HUDEP-2 (cell line): ENCODE measurements at regions not wholly inside any gene's neighbourhood (a gene's known extent, or its start where the extent isn't known, plus 50 kb on each side); places are given as distances from the start of the nearest gene placed in this dataset.
"Not testable (repeated sequence)": the region's sequence is repeated elsewhere in the genome, so short reads cannot be mapped to it uniquely, and the experiment has no call there.

ENCODE experiments used
- DNase-seq, 76 experiments: peaks; one replicate each; lab custom pipeline; 2025; ENCODE audit not compliant: unreplicated experiment in 76 of 76; lab: John Stamatoyannopoulos, UW

DNA sequence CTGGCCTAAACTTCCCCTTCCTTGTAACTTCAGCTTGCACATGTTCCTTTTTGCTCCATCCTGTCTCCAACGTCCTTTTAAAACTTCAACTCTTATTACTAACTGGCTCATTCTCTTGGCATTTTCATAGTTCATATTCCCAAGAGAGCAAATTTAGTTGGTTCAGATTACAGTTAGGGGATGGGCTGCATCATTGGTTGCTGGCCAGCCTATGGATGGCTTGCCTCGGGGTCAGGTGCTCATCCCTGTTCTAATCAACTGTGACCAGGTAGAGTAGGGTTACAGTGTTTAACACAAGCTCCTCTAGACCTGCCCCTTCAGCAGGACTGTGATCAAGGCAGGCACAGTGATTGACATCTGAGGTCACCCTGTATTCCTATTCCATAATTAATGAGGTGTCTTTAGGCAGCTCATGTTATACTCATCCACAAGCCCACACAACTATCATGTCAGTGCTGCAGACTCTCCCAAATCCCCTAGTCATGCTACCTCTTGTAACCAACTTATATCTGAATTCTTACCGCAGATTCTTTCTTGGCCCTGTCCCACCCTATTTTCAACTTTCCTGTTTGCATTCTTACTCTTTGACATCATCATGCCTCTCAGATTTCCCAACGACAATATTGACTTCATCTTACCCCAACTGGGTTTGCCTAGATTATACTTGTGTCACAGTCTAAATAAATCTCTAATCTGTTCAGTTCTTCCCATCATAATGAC lies 293.3 kb downstream of the MTX2 start:
- no peak for DNase-seq

DNA sequence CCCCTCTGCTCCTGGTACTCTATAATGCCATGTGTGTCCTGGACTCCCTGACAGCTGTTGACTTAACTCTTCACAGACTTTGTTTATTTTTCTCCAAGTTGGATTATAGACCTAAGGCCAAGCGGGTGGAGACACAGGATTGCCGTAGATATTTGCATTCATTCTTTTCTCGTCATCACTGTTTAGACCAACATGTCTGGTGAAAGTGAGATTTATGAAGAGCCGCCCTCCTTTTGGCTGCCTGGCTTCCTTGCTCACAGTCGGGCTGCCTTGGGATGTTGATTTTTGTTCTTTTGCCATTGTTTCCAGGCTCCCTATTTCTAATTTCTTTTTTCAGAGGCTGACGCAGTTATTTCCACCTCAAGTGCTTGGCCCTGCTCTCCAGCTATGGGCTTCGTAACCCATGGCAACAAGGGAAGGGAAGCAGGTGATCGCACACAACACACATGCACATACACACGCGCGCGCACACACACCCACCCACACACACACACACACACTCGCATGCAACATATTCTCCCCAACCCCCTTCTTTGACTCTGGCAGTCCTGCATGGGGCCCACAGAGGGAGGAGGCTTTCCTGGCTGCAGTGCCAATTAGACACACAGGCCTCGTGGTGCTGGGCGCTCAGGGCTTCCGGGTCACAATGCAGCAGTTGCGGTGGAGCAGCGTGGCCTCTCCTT lies 296.5 kb downstream of the MTX2 start:
- DNase-seq = no peak

DNA sequence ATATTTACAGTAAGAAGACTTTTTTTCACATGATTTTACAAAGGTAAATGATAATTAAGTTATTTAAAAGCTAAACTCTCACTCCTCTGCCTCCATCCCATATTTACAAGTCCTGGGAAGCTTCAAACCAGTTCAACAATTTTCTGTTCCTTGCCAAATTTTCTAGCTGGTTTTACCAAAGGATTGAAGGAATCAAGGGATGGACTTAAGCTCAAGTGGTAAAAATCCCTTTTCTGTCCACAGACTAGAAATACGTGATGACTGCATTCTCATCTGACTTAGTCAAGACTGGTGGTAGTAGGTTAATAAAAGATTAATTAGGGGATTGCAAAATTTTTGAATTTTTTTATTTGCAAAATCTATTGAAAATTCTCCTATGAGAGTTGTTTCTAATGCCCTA lies 297.3 kb downstream of the MTX2 start:
- DNase-seq = no peak

DNA sequence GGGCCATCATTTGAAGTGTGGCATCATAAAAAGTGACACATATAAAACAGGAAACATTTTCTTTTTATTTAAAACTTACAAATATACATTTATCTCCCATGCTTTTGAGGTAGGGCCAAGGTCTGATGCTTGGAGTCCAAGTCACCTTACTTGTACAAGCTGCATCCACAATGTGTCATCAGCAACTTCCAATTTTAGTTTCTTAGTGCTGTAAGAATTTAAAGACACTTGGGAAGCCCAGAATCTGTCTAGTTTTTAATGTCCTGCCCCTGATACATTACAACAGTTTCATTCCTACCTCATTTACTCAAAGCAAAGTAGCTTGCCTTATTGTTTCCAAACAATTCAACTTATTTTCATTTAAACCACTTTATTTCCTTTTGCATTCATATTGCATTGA lies 297.7 kb downstream of the MTX2 start:
- no peak for DNase-seq

DNA sequence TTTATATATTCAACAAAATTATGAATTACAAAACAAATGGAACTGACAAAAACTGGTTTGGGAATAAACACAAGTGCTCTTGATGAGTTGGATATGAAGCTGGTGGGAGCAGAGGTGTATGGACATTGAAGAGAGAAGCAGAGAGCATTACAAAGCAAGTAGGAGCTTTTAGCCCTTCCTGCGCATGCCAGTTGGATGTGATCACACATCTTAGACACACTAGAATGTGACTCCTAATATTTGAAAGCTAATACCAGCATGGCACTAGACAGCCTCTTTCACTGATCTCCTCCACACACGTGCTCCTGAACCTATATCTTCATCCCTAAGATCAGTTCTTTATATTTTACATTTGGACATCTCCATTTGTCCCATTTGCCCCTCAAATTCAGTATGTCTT lies 298.1 kb downstream of the MTX2 start:
- no peak for DNase-seq

DNA sequence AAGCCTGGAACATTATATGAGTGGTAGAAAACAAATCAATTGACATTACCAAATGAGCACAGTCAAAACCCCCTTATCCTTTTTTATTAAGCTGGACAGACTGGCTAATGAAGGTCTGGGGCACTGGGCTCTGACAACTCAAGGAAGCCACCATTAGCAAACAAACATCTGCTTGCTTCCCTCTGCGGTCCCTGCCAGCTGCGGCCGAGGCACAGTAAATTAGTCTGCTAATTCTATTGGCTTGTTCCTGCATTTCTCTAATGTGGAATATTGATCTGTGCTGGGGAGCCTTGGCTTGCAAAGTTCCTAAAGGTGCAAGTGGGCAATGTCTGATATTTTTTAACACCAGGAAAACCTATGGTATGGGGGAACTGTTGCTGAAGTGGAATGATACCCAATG lies 300.3 kb downstream of the MTX2 start:
- no peak for DNase-seq

DNA sequence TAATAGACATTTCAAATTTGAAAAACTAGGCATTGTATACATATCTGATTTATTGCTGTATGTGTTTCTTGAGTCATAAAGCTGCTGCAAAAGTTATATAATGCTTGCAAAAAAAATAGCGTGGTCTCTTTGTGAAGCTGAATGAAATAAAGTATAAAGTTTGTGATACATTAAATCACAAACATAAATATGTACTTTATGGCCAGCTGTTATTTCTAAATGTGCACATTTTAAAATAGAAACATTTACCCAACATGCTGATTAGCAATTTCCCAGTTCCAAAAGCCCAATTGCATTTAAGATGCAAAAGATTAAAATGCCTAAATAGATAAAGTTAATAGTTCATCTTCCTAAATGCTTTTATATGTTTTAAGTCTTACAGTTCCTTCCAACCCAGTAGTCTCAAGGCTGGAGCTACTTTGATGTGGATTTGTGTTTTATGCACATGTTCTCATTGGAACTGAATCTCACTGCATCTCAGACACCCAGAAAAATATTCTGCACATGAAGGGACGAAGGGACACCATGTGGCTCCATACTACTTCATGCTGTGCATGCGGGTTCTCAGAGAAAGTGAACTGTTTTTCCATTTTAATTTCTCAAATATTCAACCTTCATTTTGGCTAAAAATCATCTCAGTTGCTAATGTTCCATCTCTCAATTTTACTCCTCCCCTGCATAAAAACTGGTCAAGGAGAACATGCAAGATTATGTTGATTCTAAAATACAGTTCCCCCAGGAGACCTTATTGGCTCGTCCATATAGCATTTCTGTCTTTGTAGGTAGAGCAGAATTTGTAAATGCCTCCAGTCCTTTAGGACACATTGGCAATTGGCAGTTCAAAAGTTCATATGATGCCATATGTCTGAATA lies 304.6 kb downstream of the MTX2 start:
- no peak for DNase-seq

DNA sequence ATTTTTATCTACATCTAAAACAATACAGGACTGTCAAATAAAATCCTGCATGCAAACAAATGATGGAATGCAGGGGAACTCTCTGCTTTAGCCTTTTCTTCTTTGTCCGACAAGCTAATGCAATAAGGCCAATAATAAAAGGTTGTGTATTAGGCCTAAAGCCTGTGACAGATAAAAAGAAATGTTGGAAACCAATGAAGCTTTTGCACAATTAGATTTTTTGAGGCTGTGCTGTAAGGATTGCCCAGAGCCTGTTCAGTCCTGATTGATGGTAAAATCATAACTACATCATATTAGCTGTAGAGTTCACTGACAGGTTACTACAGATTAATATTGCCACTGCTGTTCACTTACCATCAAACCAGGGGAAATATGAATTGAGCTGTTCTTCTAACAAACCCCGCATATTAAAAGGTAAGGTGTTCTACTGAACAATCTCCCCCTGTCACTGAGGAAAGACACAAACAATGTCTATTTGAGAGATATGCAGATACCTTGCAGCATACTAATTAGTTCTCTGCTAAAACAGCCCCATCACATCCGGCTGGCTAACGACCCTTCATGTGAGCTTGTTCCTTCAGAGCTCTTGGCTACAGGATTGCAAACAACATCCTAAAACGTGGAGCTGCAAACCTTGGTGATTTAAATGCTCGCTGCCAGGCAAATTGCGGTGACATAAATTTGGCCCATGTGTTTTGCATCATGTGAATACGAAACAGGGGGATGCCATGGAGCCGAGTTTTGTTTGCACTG lies 305.4 kb downstream of the MTX2 start:
- no peak for DNase-seq

DNA sequence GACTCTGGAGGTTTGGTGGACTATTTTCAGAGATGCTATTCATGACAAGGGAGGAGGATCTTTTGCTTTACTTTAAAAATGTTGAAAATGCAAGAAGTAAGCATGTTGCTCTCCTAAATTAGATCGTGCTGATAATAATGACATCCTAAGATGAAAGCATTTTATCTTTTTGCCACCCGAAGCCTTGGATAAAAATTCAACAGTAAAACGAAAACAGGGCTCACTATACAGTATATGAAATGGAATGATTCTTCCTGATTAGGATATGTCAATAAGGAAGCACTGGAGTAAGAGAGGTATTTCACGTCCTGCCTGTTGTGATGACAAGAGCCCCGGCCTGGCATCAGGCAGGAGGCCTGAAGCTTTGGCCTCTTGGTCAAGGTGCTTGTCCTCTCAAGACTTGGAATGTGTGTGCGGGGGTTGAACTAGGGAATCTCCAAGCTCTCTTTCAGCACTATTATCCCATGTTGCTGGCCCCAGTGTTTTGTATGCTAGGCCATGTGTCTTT lies 306.0 kb downstream of the MTX2 start:
- no peak for DNase-seq

DNA sequence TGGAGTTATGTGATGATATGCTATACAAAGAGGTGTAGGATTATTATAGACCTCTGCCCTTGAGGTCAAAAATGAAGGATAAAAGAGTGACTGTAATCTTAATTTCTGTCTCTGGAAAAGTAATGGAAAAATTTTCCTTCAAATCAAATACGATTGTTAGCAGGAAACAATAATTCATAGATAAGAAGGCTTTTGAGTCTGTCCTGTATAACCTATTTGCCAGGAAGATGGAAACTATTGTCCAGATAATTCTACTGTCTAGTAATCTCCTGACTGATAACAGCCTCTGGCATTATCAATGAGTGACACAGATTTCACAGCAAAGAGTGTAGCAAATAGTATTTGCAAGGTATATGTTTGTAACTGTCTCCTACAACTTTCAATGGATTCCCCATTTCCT lies 307.8 kb downstream of the MTX2 start:
- DNase-seq = no peak

DNA sequence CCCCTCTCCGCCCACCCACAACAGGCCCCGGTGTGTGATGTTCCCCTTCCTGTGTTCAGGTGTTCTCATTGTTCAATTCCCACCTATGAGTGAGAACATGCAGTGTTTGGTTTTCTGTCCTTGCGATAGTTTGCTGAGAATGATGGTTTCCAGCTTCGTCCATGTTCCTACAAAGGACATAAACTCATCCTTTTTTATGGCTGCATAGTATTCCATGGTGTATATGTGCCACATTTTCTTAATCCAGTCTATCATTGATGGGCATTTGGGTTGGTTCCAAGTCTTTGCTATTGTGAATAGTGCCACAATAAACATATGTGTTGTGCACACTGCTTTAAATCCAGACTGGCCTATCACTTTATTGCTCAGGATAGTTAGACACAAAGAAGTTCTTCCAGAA lies 309.1 kb downstream of the MTX2 start:
- DNase-seq = not testable (repeated sequence)

DNA sequence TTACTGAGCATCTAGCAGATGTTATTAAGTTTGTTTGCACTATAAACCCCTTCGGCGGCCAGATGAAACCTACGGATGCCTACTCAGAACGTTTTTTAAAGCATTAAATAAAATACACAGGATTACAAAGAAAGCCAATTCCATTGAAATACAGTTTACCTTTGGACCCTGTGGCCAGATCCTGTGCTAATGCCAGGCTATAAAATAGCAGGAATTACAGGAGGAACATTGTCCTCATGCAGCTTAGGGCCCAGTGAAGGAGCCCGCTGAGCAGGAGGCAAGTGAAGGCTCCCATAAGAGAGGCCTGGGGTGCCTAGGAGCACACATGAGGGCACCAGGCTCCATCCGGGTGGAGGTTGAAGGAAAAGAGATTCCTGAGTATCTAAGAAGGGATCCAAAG lies 310.4 kb downstream of the MTX2 start:
- DNase-seq = no peak

DNA sequence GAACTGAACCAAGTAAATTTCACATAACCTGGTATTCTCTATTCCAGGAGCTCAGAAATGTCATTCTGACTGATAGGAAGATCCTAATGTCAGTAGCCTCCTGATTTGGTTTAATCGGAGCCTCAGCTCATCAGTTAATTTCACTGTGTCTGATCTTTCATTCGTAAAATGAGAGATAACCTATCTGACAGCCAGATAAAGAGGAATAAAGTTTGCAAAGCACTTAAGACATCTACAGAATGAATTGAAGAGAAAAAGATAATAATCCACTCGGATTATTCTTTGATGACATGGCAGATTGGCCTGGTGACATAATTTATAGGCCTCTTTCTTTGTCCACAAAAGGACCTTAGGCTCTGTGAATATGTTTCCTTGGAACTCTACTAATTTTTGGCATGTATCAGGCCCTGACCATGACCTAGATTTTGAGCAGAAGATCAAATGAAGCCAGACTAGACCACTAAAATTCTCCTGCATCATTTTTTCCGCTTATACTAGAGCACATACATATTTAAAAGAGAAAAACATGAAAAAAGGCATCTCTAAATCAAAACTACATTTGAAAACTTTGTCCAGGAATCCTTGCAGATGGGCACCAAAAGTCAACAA lies 312.4 kb downstream of the MTX2 start:
- DNase-seq = no peak

DNA sequence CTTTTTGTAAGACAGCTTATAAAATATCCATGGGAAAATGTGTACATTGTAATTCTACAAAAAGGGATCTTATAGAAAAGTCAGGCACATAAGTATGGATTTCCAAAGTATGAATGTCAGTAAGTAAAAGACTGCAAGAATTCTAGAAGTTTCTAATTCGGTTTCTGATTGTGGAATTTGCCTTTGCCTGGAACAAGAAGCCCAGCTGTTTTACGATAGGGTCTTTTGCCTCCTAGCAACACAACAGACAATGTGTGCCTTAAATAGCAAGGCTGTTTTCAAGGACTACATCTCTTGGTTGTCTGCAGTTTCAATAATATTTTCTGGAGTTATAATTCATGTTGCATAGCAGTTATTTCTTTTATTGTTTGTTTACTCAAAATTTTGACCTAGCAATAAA lies 312.9 kb downstream of the MTX2 start:
- no peak for DNase-seq

DNA sequence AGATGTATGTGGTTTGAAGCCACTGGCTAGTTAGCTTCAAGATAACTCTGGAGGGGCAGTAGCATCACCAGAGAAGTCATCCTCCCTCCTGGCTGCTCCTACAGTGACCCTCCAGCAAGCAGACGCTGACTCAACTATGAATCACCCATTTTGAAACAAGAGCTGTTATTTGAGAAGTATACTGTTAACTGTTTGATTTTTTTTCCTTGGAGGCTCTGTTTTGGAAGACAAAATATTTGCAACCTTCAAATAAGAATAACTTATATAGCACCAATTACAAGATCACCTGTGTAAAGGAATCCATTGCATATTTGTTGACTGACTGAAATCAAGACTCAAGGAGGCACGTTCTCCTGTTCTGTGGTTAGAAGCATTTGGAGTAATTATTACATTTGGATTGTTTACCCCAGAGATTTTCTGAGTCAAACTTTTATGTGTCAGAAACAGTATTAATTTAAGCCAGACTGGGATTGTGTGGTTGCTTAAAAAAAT lies 313.8 kb downstream of the MTX2 start:
- DNase-seq = no peak

DNA sequence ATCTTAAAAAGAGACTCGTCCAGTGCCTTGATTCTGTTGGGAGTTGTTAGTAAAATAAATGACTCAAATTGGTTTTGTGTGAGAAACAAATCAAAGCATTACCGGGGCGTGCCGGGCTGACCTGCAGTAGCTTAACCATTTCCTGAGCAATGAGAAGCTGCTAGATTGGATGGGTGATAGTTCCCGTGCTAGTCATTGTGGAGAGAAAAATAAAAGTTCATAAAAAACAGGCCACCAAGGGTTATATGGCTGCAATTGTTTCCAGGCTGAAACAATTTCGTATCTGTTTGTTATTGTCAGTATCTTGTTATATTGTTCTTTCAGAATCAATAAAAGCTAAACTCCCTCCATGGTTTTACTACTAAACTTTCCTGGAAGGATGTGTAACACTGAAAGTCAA lies 314.4 kb downstream of the MTX2 start:
- DNase-seq = no peak

DNA sequence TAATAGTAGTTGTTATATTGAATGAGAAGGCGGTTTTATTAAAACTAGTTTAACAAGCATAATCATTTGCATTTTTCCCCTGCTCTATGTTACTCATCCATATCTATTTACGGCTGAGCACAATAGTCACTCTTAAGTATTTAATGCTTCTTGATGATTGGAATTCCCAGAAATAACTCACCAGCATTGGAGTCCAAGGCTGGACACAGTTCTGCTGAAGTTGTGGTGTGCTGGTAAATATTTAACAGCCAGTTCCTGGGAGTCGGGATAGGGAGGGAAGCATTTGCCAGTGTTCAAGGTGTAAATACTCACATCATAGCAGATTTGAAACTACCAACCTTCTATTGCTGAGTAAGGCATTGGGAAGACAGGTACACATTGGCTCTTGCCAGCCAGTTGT lies 315.1 kb downstream of the MTX2 start:
- no peak for DNase-seq

DNA sequence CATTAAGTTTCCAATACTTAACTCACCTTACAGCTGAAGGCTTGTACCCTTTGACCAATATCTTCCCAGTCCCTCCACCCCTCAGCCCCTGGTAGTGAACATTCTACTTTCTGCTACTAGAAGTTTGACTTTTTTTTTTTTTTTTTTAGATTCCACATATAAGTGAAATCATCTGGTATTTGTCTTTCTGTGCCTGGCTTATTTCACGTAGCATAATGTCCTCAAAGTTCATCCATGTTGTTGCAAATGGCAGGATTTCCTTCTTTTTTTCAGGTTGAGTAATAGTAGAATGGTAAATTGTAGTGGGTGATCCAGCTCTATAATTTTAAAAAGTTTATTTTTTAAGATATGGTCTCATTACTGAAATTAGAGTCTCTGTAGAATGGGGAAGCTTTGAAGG lies 316.0 kb downstream of the MTX2 start:
- no peak for DNase-seq

DNA sequence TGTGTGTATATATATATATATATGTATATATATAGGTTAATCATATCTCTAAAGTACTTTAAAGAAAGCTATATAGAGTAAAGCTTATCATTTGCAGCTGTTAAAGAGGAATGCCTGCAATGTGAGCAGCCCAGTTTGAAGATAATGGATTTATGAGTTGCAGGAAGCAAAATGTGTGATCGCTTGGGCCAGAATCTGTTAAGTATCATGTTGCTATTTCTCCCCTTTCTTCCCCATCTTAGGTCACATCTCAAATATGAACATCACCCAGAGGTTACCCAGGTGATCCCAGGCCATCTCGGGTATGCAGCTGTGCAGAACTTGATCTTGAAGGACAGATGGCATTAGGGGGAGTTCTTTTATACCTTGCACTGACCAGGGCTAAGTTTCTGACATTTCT lies 316.5 kb downstream of the MTX2 start:
- no peak for DNase-seq

DNA sequence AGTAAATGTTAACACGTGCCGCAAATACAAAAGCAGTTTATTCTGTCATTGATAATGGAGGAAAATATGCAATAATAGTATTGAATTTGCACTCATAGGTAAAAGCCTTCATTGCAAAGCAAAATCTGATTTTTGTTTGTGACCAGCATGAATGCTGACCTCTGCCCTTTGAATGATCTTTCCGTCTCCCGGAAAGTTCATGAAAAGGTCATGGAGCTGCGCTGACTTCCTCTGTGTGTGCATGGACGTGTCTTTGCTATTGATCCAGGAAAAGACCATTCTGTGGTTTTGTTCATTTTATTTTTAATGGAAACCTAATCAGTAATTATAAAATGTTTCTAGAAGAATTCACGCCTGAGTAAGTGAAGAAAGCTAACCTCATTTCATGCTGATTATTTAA lies 320.0 kb downstream of the MTX2 start:
- no peak for DNase-seq
